ENCODE measurements at regions not wholly inside any gene's neighbourhood (a gene's known extent, or its start where the extent isn't known, plus 50 kb on each side); places are given as distances from the start of the nearest gene placed in this dataset.
A peak's percentile ranks its signal among the peaks of the same experiment; 100 is the strongest.

DNA sequence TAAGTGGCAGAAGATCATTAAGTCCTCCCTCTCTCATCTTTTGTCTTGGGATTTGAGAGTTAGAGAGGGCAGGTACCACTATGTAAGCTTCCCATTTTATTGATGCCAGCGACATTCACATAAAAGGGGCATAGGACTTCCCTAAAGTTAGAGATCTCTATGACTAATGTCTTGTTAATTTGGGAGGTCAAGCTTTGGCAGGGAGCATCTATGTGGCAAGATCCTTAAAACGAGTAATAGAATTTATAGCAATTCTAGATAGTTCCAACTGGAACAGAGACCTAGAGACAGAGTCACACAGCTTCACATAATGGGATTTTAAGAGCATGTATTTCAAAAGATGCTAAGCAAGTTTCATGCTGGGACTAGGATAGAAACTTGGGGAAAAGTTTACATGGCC lies 308.0 kb downstream of the MAP2K6 start:
- peak; percentile 11 for DNase-seq

DNA sequence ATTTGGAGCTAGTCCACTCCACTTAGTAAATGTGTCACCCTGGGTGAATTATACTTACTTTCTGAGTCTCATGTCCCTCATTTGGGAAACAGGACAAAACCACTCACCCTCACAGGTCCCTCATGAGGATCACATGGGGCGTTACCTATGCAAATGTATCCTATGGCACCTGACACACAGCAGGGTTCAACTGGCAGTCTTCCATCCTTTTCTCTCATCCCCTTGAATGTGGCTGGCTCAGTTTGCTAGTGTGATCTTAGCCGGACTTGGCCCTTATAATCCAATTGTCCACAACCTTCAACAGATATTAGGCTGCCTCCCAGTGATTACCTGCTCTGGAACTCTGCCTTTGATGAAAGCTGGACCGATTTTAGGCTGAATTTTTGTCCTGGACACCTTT lies 308.8 kb downstream of the MAP2K6 start:
- no peak for DNase-seq

DNA sequence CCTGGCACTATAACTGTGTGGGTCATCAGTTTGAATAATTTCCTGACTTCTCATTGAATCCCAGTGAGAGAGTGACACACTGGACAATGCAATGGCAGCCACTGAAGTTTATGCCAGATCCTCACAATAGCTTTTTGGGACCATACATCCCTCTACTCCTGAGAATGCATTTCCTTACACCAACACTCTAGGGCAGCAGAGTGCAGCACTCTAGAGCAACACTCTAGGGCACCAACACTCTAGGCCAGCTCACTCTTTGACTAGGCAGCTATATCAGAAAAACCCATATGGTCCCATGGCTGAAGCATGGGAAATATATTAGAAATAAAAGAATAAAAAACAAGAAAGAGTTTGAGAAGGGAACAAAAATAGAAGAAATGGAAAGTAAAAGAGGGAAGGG lies 309.2 kb downstream of the MAP2K6 start:
- peak; percentile 34 for DNase-seq

DNA sequence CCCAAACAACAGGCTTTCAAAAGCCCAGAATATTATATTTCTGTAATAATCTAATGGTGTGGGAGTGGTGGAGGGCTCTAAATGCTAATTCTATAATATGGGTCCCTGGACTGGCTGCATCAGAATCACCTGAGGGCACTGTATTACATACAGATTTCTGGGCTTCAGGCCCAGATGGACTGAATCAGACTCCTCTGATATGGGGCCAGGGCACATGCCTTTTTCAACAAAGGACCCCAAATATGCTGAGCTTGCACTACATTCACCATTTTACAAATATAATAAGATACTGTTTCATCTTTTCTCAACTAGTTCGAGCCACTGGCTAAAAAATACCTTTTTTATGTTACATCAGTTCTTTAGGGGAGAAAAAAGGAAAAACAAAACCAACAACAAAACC lies 309.7 kb downstream of the MAP2K6 start:
- DNase-seq, result peak; percentile 9

DNA sequence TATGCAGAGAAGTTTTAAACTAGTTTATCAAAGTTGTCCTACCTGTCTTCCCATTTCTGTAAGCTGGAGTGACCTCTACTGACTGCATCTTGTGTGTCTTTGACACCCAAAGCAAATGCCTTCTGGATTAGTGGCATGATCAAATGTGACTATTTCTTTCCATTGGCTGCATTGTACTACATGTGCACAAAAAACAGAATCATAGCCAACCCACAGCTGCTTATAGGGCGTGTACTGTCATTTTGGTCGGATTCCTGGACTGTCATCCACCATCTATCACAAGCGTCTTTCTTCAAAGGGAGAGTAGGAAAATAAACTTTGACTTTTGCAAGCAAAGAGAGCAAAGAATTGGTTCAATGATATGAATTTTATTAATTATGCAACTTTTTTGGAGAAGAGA lies 310.6 kb downstream of the MAP2K6 start:
- no peak for DNase-seq

DNA sequence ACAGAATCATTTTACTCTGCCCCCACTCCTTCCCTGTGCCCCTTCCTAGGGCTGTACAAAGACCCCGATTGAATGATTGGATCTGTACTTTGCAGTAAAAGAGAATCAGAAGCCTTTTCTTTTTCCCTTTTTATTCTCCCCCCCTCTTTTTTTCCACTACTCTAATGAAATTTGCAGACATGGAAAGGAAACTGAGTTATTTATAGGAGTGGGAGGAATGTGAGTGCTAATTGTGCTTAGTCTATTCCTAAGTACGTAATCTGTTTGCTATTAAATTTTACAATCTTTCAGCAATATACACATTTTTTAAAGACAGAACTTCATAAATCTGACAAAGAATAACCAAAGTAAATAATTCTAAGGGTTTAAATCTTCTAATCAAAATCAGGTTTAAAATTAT lies 314.3 kb downstream of the MAP2K6 start:
- DNase-seq, result no peak

DNA sequence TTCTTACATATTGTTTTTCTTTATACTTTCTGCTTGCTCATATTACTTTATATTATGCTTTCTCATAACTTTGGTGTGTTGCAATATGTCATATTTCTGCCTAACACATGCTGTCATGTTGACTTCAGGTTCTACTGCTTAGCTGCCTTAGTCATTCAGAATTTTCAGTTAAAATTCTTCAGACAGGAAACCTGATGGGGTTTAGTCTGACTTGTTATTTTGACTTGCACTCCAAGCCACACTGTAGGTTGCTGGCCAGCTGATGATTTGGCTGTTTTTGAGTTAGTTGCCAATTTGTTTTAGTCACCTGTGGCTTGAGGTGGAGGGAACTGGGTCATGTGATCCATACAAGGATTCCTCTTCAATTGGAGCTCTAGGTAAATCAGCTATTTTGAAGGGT lies 315.4 kb downstream of the MAP2K6 start:
- peak; percentile 80 for DNase-seq

DNA sequence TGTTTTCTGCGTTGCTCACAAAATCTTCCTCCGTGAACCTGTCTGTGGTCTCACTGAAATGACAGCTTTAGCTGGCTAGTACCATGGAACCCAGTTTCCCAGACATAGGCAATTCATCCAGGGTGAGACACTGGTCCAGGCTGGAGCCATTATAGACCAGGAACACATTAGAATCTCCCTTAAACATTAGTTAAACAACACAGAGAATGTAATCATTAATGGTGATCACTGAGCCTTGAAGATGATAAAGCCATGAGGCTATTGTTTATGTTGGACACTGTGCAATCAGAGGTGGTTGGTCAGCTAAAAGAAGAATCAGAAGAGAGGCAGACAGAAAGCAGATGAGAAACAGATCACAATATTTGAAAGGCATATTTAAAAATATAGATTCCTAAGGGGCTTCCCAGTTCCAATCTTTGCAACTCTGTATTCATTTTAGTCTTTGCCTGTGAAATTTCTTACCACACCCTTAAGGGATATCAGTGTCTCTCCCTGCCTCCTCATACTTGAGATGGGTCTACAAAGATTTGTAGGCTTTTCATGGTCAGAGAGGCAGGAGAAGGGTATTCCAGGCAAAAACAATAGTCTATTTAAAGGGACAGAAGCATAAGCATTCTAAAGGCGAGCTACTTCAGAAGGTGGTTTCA lies 317.9 kb downstream of the MAP2K6 start:
- DNase-seq, result peak; percentile 25

DNA sequence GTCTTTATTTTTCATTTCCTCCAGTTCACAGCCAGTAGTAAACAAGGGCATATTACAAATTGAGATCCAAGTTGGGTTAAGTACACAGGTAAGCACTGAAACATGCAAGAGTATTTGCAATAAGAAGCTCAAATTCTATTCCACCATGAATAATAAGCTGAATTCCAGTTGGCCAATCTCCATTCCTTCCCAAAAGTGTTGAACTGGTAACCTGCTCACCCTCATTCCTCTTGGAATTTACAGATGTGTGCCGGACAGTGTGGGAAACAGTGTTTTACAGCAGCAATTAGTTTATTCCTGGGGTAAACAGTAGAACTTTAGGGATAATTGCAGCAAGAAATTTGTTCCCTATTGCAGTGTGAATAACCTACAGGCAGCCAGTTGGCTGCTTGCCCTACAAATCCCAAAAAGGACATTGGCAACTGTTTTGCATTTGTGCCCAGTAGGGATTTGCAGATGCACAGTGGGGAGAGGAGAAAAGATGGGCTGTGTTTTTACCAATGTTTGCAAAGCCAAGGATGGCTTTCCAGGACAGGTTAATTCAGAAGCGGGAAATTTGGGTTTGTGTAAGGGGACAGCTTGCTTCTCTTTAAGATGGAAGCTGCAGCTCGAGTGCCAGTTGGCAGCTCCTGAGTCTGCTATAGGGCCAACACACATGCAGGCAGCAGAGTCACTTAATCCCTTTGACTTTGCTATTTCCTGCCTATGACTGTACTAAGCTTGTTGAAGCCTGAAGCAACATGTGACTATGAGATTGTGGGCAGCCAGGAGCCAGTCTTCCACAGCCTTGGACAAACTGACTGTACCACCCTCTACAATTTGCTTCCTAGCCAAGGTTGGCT lies 318.9 kb downstream of the MAP2K6 start:
- DNase-seq, result peak; percentile 97

DNA sequence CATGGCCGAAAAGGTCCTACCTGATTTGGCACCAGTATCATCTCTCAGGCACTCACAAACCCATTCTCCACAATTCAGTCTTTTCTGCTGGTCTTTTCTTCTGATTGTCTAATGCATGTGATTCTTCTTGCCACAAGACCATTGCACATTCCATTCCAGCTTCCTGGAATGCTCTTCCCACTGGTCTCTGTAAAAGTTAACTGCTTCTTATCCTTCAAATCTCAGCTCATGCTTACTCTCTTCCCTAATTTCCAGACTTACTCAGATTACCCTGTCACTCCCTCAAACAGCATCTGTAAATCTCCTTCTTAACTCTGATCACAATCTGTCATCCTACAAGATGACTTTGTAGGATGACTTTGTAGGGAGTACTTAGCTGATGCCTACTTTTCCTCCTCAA lies 320.2 kb downstream of the MAP2K6 start:
- peak; percentile 43 for DNase-seq

DNA sequence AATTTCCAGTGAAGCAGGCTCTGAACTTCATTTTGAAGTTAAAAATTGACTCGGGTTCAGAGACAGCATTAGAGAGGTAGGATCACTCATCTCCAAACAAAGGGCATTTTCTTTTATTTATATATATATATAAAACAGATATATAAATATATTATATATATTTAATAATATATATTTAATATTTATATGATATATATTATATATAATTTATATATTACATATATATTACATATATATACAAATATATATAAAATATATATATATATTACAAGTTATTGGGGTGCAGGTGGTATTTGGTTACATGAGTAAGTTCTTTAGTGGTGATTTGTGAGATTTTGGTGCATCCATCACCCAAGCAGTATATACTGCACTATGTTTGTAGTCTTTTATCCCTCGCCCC lies 320.8 kb downstream of the MAP2K6 start:
- DNase-seq, result no peak

DNA sequence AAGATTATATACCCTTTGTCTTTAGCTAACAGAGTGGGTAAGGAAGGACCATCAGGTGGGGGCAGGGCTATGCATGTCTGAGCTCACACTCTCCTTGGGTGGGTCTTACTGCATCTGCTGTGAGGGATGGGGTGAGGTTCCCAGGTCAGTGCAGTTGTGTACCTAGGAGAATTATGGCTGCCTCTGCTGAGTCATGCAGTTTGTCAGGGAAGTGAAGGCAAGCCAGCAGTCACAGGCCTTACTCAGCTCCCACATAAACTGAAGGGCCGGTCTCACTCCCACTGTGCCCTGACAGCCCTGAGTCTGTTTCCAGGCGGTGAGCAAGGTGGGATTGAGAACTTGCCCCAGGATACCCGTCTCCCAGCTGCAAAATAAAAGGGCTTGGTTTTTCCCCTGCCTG lies 328.6 kb downstream of the MAP2K6 start:
- DNase-seq, result peak; percentile 25

DNA sequence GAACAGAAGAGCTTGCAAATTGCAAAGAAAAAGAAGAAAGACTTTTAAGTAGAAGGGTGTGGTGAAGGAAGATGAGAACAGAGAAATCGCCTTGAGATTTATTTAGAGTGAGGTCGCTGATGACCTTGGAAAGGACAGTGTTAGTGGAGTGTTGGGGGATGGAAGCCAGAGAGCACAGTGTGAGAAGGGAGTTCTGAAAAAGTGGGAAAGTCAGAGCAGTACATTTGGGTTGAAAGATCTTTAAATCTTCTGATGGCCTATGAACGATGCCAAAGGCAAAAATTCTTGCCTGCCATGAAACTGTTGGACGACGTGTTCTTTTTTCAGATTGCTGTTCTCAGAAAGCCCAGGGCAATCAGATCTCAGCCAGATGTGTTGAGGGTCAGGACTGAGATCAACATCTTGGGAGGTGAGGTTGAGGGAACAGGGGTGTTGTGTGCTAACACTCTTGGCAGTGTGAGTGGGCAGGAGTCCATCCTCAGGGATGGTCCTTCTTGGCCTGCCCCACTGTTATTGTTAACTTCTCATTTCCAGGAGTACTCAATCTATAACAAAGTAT lies 330.1 kb downstream of the MAP2K6 start:
- no peak for DNase-seq

DNA sequence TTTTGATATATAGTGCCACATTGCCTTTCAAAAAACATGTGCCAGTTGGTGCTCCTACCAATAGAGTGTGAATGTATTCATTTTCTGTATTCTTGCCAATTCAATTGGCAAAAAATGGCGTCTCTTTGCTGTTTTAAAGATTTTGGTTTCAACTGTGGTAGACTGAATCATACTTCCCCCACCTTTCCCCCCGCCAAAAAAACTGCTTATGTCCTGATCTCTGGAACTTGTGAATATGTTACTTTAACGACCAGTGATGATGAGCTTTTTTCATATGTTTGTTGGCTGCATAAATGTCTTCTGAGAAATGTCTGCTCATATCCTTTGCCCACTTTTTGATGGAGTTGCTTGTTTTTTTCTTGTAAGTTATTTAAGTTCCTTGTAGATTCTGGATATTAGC lies 325.1 kb upstream of the KCNJ16 start:
- DNase-seq, result no peak

DNA sequence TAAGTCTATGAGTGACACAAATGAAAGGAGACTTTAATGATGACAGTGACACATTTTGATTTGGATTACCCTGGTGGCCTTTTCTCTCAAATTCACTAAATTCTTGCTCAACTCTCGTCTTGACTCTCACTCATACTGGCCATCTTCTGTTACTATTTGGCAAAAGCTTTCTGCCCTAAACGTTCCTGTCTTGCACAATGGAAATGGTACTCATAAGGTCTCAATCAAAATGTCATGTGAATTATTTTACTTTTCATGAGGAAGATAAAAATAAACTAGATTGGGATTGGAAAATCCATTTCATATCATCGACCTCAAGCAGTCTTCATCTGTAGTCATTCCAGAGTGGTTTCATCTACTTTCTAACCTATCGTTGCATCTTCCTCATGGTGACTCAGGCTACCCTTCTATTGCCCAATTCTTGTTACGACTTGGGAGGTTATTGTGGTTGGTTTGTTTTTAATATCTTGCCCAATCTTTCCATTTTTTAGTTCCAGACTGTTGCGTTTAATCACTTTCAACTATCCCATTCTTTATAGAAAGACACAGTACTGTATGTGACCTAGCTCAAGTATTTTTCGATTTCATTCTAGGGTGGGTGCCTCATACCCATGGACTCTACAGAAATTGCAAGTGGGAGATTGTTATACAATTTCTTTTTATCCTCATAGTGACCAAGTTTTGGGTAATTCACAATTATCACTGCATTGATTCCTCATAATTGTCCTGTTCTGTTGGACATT lies 317.2 kb upstream of the KCNJ16 start:
- DNase-seq, result peak; percentile 99

DNA sequence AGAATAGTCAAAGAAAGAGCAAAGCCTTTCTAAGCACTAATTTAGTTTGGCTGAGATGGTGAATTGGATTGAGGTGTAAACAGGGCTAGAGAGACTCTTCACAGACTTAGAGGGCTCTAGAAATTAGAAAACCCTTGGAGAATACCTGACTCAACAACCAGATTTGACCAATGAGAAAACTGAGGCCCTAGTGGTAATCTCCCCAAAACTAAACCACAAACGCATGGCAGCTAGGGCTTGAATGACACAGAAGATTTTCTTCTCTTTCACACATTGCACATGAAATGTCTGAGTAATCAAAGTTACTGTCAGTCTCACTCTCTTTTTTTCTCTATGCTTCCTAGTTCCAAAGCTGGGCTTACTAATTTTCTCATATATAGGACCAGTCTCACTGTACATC lies 314.5 kb upstream of the KCNJ16 start:
- peak; percentile 39 for DNase-seq

DNA sequence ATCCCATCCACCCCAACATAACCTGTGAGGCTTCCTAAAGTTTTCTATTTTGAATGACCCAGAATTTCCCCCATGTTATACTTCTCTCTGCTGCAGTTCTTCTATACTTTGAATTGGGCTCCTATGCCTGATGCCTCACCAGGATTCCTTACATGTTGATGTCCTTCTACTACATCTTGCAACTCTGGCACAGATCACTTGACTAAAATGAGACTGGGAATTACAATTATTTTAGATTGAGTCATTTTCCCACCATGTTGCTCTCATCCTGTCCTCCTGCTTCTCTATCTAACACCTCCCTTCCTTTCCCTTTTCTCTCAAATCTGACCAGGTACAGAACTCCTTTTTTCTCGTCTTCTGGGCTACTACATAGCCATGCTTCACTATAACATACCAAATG lies 314.0 kb upstream of the KCNJ16 start:
- DNase-seq, result peak; percentile 58

DNA sequence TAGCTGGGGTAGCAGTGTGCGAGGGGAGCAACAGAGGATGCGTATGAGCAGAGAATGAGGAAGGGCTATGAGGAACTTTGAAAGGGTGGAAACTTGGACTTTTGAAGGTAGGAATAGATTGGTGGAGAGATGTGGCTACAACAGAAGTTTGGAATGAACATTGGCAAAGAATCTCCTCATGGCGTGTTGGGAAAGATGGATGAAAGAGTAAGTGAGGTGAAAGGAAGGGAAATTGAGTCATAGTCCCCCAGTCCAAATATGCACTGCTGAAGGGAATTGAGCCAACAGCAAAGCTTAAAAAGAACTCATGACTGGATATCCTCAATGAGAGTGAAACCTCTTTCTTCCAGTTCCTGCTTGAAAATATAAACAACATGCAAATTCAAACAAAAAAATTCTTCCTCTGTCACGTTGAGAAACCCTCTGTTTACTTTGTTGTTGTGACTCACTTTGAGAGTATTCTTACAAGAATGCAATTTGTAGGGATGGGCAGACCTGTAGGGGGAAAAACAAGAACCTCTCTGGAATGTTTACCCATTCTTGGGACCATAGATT lies 313.2 kb upstream of the KCNJ16 start:
- peak; percentile 99 for DNase-seq

DNA sequence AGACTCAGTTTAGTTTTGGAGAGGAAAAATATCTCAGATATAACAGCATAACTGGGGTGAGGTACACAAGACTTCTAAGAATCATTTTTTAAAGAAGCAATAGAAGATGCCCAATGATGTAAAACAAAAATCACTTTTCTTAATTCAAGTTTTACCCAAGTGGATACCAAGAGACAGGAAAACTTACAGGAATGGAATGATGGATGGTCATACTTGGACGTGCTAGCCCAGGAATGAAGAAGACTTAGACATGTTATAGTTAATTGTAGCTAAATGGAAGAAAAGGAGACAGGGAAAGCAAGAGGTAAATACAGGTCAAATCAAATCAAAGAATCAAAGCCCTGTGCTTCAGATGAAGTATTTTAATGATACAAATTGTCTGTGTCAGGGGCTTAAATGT lies 312.7 kb upstream of the KCNJ16 start:
- peak; percentile 48 for DNase-seq

DNA sequence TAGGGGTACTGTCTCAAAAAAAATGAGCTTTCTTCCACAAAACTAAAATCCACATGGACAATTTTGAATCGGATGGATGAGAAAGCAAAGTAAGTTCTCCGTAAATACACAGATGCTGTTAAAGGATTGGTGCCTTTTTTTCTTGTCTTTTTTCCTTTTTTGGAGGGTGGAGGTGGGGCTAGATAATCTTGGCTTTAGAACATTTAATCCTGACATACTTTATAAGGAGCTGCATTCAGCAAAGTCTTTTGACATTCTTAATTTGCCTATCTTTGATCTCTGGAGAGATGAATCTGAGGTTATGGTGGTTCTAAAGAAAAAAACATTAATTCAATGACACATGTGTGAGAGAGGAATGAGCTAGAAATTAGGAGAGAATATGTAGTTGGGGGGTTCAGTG lies 312.3 kb upstream of the KCNJ16 start:
- DNase-seq, result peak; percentile 63

DNA sequence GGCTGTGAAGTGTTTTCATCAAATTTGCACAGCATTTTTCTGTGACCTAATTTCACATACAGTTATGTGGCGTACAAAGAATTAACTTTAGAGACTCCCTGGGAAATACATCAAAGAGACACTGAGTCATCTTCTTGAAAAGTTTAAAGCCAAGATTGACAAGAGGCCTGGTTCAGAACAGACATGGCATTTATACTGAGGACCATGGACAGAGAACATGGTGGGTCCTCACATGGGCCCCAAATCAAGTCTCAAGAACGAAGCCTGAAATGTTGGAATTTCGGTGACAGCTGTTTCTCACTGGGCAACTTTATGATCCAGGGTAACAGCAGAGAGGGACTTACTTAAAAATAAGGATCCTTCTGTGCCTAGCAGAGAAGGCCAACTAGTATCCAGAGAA lies 311.5 kb upstream of the KCNJ16 start:
- peak; percentile 38 for DNase-seq

DNA sequence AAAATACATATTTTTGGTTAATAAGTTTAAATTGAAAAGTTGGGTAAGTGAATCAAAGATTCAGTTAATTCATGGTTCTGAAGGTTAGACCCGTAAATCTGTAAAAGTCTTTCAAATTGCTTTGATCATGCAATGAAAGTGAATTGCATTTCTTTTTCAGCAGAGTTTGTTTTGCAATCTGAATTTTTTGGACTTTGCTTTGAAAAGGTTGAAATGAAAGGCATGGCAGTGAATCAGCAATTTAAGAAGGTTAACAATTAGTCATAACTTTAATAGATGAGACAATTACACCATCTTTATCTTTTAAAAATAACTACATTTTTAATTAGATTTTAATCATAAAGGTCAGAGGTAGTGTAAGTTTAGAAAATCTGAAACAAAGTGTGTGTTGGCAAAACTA lies 310.9 kb upstream of the KCNJ16 start:
- peak; percentile 55 for DNase-seq

DNA sequence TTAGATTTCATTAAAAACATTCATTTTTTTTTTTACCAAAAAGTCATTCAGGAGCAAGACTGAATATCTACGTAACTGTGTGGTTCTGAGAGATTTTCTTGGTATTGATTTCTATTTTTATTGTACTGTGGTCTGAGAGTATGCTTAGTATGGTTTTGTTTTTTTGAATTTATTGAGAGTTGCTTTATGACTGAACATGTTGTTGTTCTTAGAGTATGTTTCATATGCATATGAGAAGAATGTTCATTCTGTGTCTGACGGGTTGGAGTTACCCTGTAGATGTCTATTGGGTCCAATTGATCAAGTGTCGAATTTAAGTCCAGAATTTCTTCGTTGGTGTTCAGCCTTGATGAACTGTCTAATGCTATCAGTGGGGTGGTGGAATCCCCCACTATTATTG lies 306.0 kb upstream of the KCNJ16 start:
- no peak for DNase-seq

All from HCEC 1CT (cell line).